A673 (cell line): ENCODE measurements at regions not wholly inside any gene's neighbourhood (a gene's known extent, or its start where the extent isn't known, plus 50 kb on each side); places are given as distances from the start of the nearest gene placed in this dataset.

ENCODE experiments used
- BruUV-seq: library from RNA; stranded (reverse); fragments of 400-500 nt; replicated peaks from 2 replicates; lab custom pipeline; 2021; lab: Mats Ljungman, UMichigan
- CTCF ChIA-PET: fragments of 300-600 bp; sonication (Branson Sonifier 250); formaldehyde crosslinking; loops from one replicate; lab custom pipeline; 2022; ENCODE audit warnings: antibody characterized with exemption; lab: Charles Lee
- POLR2A ChIA-PET: fragments of 300-600 bp; sonication (Branson Sonifier 250); formaldehyde crosslinking; loops from one replicate; lab custom pipeline; 2022; ENCODE audit warnings: antibody characterized with exemption; ENCODE audit not compliant: low non-redundant PET; lab: Charles Lee
- DNase-seq: peaks from one replicate; pipeline ENCODE4 v3.0.0-alpha.2; 2015; ENCODE audit warnings: low spot score
- H3K27ac ChIP-seq: fragments of 200-600 bp; sonication (generic); 2 replicates; pipeline ENCODE4 v1.5.1; 2016; ENCODE audit warnings: mixed run types, low read depth, mild to moderate bottlenecking, mixed read lengths, antibody characterized with exemption, low read length; ENCODE audit not compliant: poor library complexity, severe bottlenecking
- H3K27me3 ChIP-seq: fragments of 200-600 bp; sonication (generic); replicated peaks from 2 replicates; pipeline ENCODE4 v1.6.1; 2017; ENCODE audit warnings: mixed run types, low read depth, mild to moderate bottlenecking, mixed read lengths, antibody characterized with exemption, low read length; ENCODE audit not compliant: insufficient read depth, poor library complexity
- H3K36me3 ChIP-seq: fragments of 200-600 bp; sonication (generic); 2 replicates; pipeline ENCODE4 v1.6.1; 2016; ENCODE audit warnings: mixed run types, mild to moderate bottlenecking, mixed read lengths, antibody characterized with exemption, low read length; ENCODE audit not compliant: insufficient read depth, poor library complexity, severe bottlenecking
- H3K4me1 ChIP-seq: fragments of 200-600 bp; sonication (generic); 2 replicates; pipeline ENCODE4 v1.6.1; 2017; ENCODE audit warnings: mixed run types, mild to moderate bottlenecking, mixed read lengths, antibody characterized with exemption, low read length; ENCODE audit not compliant: insufficient read depth, poor library complexity, severe bottlenecking
- H3K4me3 ChIP-seq: fragments of 200-600 bp; sonication (generic); 2 replicates; pipeline ENCODE4 v1.5.1; 2016; ENCODE audit warnings: low read depth, mixed run types, mild to moderate bottlenecking, mixed read lengths, low read length; ENCODE audit not compliant: poor library complexity, severe bottlenecking
- H3K9me3 ChIP-seq: fragments of 200-600 bp; sonication (generic); 2 replicates; pipeline ENCODE4 v1.6.1; 2016; ENCODE audit warnings: mixed run types, low read depth, mild to moderate bottlenecking, mixed read lengths, antibody characterized with exemption, low read length; ENCODE audit not compliant: poor library complexity, severe bottlenecking
- EZH2 ChIP-seq: fragments of 200-600 bp; sonication (generic); IDR thresholded peaks from 2 replicates; pipeline ENCODE4 v1.6.1; 2017; ENCODE audit warnings: borderline replicate concordance, low read depth, mild to moderate bottlenecking, mixed read lengths, antibody characterized with exemption, low read length; ENCODE audit not compliant: poor library complexity, severe bottlenecking
- intact Hi-C: fragments of 100-400 bp; cut with micrococcal nuclease; formaldehyde crosslinking; loops from one replicate; pipeline ENCODE4 v1.10.0; 2022; ENCODE audit not compliant: unreplicated experiment
- TF ChIP-seq, protein P1 (sequence below): fragments of 300-800, 200-600 bp; sonication (generic); conservative IDR thresholded peaks from 2 replicates; pipeline ENCODE4 v1.5.1; 2017; ENCODE audit warnings: low read depth, mild to moderate bottlenecking, antibody characterized with exemption, low read length, moderate library complexity, mixed read lengths

DNA sequence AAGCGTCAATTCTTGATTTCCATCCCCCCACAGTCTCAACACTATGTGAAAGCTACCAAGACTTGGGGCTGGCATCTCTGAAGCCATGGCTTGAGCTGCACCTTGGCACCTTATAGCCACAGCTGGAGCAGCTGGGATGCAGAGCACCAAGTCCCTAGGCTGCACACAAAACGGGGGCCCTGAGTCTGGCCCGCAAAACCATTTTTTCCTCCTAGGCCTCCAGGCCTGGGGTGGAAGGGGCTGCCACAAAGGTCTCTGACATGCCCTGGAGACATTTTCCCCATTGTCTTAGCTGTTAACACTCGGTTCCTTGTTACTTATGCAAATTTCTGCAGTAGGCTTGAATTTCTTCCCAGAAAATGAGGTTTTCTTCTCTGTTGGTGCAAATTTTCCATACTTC is 89.8 kb upstream of the GNAI1 start:
- intact Hi-C loops, result loop anchor here (5.0 kb wide), 1 partner anchor 237 kb away; no protein-coding TSS in a partner anchor
- Histone ChIP-seq H3K9me3 (no peaks in the 10 kb centered on the region), H3K27ac (no peak overlapping the region), H3K4me3 (no peak overlapping the region), H3K4me1 (peaks cover 8% of the 10 kb centered on the region), H3K27me3 (no peaks in the 10 kb centered on the region), H3K36me3 (no peaks in the 10 kb centered on the region)
- CTCF ChIA-PET, result no interaction called here
- DNase-seq, result no peak
- TF ChIP-seq, protein P1, sequence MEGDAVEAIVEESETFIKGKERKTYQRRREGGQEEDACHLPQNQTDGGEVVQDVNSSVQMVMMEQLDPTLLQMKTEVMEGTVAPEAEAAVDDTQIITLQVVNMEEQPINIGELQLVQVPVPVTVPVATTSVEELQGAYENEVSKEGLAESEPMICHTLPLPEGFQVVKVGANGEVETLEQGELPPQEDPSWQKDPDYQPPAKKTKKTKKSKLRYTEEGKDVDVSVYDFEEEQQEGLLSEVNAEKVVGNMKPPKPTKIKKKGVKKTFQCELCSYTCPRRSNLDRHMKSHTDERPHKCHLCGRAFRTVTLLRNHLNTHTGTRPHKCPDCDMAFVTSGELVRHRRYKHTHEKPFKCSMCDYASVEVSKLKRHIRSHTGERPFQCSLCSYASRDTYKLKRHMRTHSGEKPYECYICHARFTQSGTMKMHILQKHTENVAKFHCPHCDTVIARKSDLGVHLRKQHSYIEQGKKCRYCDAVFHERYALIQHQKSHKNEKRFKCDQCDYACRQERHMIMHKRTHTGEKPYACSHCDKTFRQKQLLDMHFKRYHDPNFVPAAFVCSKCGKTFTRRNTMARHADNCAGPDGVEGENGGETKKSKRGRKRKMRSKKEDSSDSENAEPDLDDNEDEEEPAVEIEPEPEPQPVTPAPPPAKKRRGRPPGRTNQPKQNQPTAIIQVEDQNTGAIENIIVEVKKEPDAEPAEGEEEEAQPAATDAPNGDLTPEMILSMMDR, result no peak
- TF ChIP-seq EZH2, result no peak
- no TSS peak for BruUV-seq
- POLR2A ChIA-PET, result no interaction called here

DNA sequence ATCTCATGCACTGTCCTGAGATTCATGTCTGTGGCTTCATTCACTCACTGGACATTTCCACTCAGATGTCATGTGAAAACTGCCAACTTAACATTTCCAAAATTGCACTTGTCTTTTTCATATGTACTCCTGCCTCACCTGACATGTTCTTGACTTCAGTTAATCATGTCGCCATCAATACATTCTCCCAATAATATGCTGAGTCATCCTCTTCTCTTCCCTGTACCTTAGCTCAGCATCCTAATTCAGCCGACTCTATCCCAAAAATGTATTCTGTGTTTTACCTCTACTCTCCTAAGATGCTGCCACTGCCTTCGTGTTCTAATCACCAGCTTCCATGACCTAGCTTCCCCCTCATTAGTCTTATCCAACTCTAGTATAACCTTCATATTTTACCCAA is 93.9 kb upstream of the GNAI1 start:
- intact Hi-C loops, result no loop called here
- Histone ChIP-seq H3K4me3 (no peak overlapping the region), H3K27ac (no peak overlapping the region), H3K27me3 (no peaks in the 10 kb centered on the region), H3K9me3 (no peaks in the 10 kb centered on the region), H3K4me1 (peaks cover 15% of the 10 kb centered on the region), H3K36me3 (no peaks in the 10 kb centered on the region)
- no TSS peak for BruUV-seq
- no peak for DNase-seq
- POLR2A ChIA-PET, result no interaction called here
- TF ChIP-seq, protein P1, result no peak
- TF ChIP-seq EZH2, result no peak
- CTCF ChIA-PET, result no interaction called here

DNA sequence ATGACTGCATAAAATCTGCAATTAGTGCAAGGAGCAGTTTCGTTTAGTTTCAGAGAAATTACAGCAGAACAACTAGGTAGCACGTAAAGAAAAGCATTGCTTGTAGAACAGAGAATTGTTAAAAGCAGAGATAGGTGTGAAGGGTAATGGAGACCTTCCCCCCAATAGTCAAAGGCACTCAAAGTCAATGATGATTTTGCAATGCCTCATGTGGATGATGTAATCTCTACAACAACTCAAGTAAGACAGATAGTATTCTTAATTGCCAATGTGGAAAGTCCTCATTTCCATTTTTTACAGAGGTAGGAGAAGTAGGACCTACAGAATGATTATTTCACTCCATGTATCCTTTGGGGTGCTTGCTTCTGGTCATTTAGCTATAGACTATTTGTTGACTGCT is 94.3 kb upstream of the GNAI1 start:
- ChIA-PET CTCF (no interaction called here), POLR2A (no interaction called here)
- no peaks in the 10 kb centered on the region for H3K27me3 ChIP-seq
- H3K4me1 ChIP-seq, result peaks cover 15% of the 10 kb centered on the region
- no peaks in the 10 kb centered on the region for H3K36me3 ChIP-seq
- DNase-seq, result no peak
- no TSS peak for BruUV-seq
- H3K4me3 ChIP-seq, result no peak overlapping the region
- TF ChIP-seq EZH2, result no peak
- TF ChIP-seq, protein P1, result no peak
- no peaks in the 10 kb centered on the region for H3K9me3 ChIP-seq
- H3K27ac ChIP-seq, result no peak overlapping the region
- intact Hi-C loops, result no loop called here
